Adrenal gland (tissue), 5 donors: ENCODE measurements at regions not wholly inside any gene's neighbourhood (a gene's known extent, or its start where the extent isn't known, plus 50 kb on each side); places are given as distances from the start of the nearest gene placed in this dataset.

ENCODE experiments used
- CTCF ChIP-seq, 6 experiments: fragments of 450-650 bp in 4 of 6; fragments of 200-600 bp in 2 of 6; sonication (generic) in 1 of 6; IDR thresholded peaks; 1 replicate in 5 of 6; 2 replicates in 1 of 6; pipeline versions ENCODE4 v1.5.1 to v1.8.0; 2016 to 2021; ENCODE audit warnings: antibody characterized with exemption in 6 of 6, mild to moderate bottlenecking in 2 of 6, moderate library complexity in 1 of 6
- POLR2A ChIP-seq, 2 donors: fragments of 450-650 bp; IDR thresholded peaks; one replicate each; pipeline ENCODE4 v1.6.1; 2017; ENCODE audit warnings: antibody characterized with exemption in 2 of 2, mild to moderate bottlenecking in 2 of 2, moderate library complexity in 1 of 2
- donor health status: DM: no; HTN: no; CAD: no.

- TF ChIP-seq CTCF (IDR thresholded peaks at IDR 0.05) (no peak), POLR2A (IDR thresholded peaks at IDR 0.05) (no peak)
Observed at GRCh38 chr9:30670805-30671562, 1713.5 kb upstream of the ACO1 start.
